Activated naive CD4-positive, alpha-beta T cell treated with anti-CD3 and anti-CD28 coated beads, Interleukin-2, amount 50 U/mL, for 72 hours (primary cell): ENCODE measurements at regions not wholly inside any gene's neighbourhood (a gene's known extent, or its start where the extent isn't known, plus 50 kb on each side); places are given as distances from the start of the nearest gene placed in this dataset.

Experiments
- ATAC-seq, 2 donors: fragments of 150-1000 bp; cut with Tn5 transposase; 2 replicates each; pipeline ENCODE4 v1.10.0; 2021; ENCODE audit warnings: mild to moderate bottlenecking in 2 of 2, moderate library complexity in 2 of 2
- DNase-seq, 2 donors: peaks; one replicate each; pipeline ENCODE4 v3.0.0; 2021 to 2022; ENCODE audit warnings: low spot score in 2 of 2
- H3K27ac Mint-ChIP-seq, 2 donors: one replicate each; pipeline ENCODE4 v1.8.0; 2022; ENCODE audit warnings: mild to moderate bottlenecking in 2 of 2, mixed read lengths in 2 of 2
- H3K36me3 Mint-ChIP-seq, 2 donors: one replicate each; pipeline ENCODE4 v1.8.0; 2022; ENCODE audit warnings: mixed read lengths in 2 of 2
- H3K9me3 Mint-ChIP-seq, 2 donors: one replicate each; pipeline ENCODE4 v1.8.0; 2022; ENCODE audit warnings: mixed read lengths in 2 of 2

- Mint-ChIP-seq H3K9me3 (peaks cover 0 to 4% of the 10 kb centered on the region in 2 donors), H3K36me3 (no peaks in the 10 kb centered on the region), H3K27ac (no peak overlapping the region)
- no peak for DNase-seq
- ATAC-seq = no peak
These were observed 66.0 kb upstream of the SCN7A start for GRCh38 chr2:166560022-166560421.

DNA sequence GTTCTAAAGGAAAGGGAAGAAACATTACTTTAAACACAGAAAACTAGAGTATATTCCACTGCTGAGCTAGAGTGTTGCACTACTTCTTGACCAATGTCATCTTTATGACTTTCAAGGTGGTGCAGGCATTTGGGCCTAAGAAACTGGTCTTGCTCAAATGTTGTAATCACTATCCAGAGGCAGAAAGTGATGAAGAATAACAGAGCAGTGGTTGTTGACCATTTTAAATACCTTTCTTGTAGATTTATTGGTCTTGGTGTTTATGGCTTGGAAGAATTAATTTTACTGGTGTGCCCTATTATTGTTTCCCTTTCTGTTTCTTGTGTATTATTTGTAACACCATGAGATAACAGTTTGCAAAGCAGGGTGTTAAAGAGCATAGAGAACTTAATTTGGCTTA is 56.9 kb upstream of the SCN7A start:
- no peaks in the 10 kb centered on the region for H3K36me3 Mint-ChIP-seq
- DNase-seq = no peak
- no peak overlapping the region for H3K27ac Mint-ChIP-seq
- H3K9me3 Mint-ChIP-seq = peaks cover 0 to 4% of the 10 kb centered on the region in 2 donors
- no peak for ATAC-seq

DNA sequence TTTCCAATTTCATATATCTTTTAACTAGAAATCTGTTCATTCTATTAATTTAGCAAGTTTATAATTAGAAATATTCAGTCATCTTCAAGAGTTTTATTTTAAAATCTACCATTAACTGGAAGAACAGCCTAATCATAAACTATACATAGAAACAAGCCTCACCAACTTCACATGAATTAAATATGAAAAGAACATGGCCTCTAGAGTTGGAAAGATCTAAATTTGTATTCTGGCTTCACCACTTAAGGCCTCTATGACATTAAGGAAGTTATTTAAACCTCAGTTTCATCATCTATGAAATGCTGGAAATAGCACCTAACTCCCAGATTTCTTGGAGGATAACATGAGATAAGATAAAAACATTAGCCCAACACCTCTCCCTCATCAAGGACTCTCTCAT is 51.4 kb upstream of the SCN7A start:
- ATAC-seq (no peak), DNase-seq (no peak)
- Mint-ChIP-seq H3K27ac (no peak overlapping the region), H3K9me3 (no peaks in the 10 kb centered on the region), H3K36me3 (no peaks in the 10 kb centered on the region)
